Ascending aorta (tissue), 2 donors: ENCODE measurements at regions not wholly inside any gene's neighbourhood (a gene's known extent, or its start where the extent isn't known, plus 50 kb on each side); places are given as distances from the start of the nearest gene placed in this dataset.

Experiments used
- DNase-seq, 2 donors: peaks; one replicate each; pipeline ENCODE4 v3.0.0-alpha.2; 2019; ENCODE audit warnings: low spot score in 2 of 2
- H3K27ac ChIP-seq, 2 donors: fragments of 200-600 bp; sonication (generic); one replicate each; pipeline ENCODE4 v1.5.1; 2016 to 2017; ENCODE audit warnings: mild to moderate bottlenecking in 1 of 2
- H3K27me3 ChIP-seq: fragments of 200-600 bp; sonication (generic); one replicate; pipeline ENCODE4 v1.5.1; 2017
- H3K36me3 ChIP-seq, 2 donors: fragments of 200-600 bp; sonication (generic); one replicate each; pipeline ENCODE4 v1.5.1; 2016
- H3K4me1 ChIP-seq, 2 donors: fragments of 200-600 bp; sonication (generic); one replicate each; pipeline ENCODE4 v1.5.1; 2016 to 2017; ENCODE audit warnings: mild to moderate bottlenecking in 1 of 2
- H3K4me3 ChIP-seq, 2 donors: fragments of 200-600 bp; sonication (generic); one replicate each; pipeline ENCODE4 v1.5.1; 2016 to 2017; ENCODE audit warnings: mild to moderate bottlenecking in 1 of 2
- H3K9me3 ChIP-seq, 2 donors: fragments of 200-600 bp; sonication (generic); one replicate each; pipeline ENCODE4 v1.5.1; 2016
- intact Hi-C: fragments of 100-400 bp; cut with DNase I; formaldehyde crosslinking; loops from one replicate; pipeline ENCODE4 v1.15.1; 2023
- TF ChIP-seq, protein P1 (sequence below), 3 experiments: fragments of 200-600 bp in 2 of 3; fragments of 450-650 bp in 1 of 3; sonication (generic) in 2 of 3; IDR thresholded peaks; one replicate each; pipeline ENCODE4 v1.5.1; 2016 to 2019; ENCODE audit warnings: antibody characterized with exemption in 3 of 3, mild to moderate bottlenecking in 1 of 3, moderate library complexity in 1 of 3

DNA sequence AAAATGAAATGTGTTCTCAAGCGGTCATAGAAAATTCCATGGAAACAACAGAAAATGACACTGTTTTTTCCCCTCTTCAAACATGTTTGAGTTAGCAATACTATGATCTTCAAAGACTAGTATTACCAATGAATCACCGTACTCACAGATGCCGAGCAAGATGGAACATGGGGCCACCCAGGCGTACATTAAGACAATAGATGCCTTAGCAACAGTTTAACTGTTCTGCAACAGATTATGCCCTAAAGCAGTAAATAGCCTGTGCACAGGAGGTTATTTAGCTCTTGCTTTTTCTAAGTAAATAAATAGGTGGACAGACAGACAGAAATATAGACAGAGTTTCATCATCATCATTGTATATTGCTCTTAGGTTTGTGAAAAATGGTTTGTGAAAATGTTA, 284.0 kb upstream of the DEFB112 start:
- H3K36me3 ChIP-seq, result no peaks in the 10 kb centered on the region

DNA sequence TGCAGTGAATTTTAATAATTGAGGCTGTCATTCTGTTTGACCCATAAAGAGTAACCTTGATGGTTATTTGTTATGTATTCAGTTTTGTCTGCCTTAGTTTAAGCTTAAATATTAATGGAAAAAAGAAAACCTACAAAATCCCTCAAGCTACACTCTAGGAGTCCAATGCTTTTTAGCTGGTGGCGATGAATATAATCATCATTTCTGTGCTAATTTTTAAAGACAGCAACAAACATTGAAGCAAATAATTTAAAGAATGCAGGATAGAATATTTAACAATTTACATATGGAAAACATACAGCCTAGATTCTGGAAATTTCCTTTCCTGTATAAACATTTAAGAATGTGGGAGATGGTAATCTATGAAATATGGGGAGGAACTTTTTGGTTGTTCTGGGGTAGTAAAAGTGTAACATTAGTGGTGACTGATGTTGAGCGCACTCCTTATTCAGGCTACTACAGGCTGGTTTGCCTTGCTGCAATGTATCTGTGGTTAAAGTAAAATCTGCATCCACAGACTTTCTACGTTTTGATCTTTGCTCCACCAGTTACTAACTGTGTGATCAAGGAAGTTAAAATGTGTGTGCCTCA, 287.9 kb upstream of the DEFB112 start:
- intact Hi-C loops, result no loop called here
- Histone ChIP-seq H3K27ac (no peak overlapping the region), H3K27me3 (no peaks in the 10 kb centered on the region), H3K4me1 (no peaks in the 10 kb centered on the region), H3K9me3 (no peaks in the 10 kb centered on the region), H3K4me3 (no peak overlapping the region), H3K36me3 (no peaks in the 10 kb centered on the region)
- TF ChIP-seq, protein P1, sequence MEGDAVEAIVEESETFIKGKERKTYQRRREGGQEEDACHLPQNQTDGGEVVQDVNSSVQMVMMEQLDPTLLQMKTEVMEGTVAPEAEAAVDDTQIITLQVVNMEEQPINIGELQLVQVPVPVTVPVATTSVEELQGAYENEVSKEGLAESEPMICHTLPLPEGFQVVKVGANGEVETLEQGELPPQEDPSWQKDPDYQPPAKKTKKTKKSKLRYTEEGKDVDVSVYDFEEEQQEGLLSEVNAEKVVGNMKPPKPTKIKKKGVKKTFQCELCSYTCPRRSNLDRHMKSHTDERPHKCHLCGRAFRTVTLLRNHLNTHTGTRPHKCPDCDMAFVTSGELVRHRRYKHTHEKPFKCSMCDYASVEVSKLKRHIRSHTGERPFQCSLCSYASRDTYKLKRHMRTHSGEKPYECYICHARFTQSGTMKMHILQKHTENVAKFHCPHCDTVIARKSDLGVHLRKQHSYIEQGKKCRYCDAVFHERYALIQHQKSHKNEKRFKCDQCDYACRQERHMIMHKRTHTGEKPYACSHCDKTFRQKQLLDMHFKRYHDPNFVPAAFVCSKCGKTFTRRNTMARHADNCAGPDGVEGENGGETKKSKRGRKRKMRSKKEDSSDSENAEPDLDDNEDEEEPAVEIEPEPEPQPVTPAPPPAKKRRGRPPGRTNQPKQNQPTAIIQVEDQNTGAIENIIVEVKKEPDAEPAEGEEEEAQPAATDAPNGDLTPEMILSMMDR (IDR thresholded peaks at IDR 0.05), result no peak
- no peak for DNase-seq

More for the DNA sequence above, 284.0 kb upstream of the DEFB112 start:
- no peak for DNase-seq
- intact Hi-C loops, result no loop called here
- H3K27ac ChIP-seq, result no peak overlapping the region
- no peaks in the 10 kb centered on the region for H3K9me3 ChIP-seq
- TF ChIP-seq, protein P1 (IDR thresholded peaks at IDR 0.05), result no peak
- no peaks in the 10 kb centered on the region for H3K4me1 ChIP-seq
- H3K4me3 ChIP-seq, result no peak overlapping the region
- H3K27me3 ChIP-seq, result no peaks in the 10 kb centered on the region

DNA sequence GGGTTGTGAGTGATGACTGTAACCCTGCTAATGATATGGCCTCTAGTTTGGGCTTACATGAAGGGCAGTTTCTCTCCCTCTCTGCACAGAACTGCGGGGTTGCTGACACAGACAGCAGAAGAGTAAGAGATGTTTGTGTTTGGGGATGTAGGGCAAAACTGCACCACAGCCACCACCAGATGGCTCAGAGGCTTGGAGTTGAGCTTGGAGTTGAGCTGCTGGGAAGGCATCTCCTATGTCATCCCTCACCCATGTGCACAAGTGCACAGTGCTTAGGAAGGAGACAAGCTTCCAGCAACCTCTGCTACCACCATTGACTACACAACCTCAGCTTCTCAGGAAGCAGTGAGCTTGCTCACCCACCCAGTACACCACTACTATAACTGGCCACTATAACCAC, 303.9 kb upstream of the DEFB112 start:
- no peak for DNase-seq
- no peaks in the 10 kb centered on the region for H3K36me3 ChIP-seq

DNA sequence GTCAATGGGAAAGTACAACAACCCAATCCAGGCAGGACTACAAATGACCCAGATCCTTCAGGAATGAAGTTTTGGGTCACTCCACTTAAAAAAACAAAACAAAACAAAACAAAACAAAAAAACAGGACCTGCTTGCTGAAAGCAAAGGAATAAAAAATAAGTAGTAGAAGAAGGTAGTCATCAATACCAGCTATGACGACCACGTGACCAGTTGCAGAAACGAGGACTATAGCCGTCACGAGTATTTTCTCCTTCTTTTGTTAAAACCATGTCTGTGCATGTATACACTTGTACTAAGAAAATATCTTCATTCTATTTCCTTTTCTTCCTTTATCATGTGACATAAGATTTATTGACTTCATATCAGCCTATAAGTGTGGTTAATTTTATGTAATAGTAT, 308.4 kb upstream of the DEFB112 start:
- no peak for DNase-seq
- Histone ChIP-seq H3K4me3 (no peak overlapping the region), H3K4me1 (no peaks in the 10 kb centered on the region), H3K36me3 (no peaks in the 10 kb centered on the region), H3K9me3 (peaks cover 0 to 3% of the 10 kb centered on the region in 2 donors), H3K27ac (no peak overlapping the region), H3K27me3 (no peaks in the 10 kb centered on the region)
- intact Hi-C loops, result no loop called here
- TF ChIP-seq, protein P1 (IDR thresholded peaks at IDR 0.05), result no peak

More for the DNA sequence above, 303.9 kb upstream of the DEFB112 start:
- Histone ChIP-seq H3K4me3 (no peak overlapping the region), H3K4me1 (no peaks in the 10 kb centered on the region), H3K27me3 (no peaks in the 10 kb centered on the region), H3K9me3 (peaks cover 0 to 4% of the 10 kb centered on the region in 2 donors), H3K27ac (no peak overlapping the region)
- TF ChIP-seq, protein P1 (IDR thresholded peaks at IDR 0.05), result no peak
- intact Hi-C loops, result no loop called here

DNA sequence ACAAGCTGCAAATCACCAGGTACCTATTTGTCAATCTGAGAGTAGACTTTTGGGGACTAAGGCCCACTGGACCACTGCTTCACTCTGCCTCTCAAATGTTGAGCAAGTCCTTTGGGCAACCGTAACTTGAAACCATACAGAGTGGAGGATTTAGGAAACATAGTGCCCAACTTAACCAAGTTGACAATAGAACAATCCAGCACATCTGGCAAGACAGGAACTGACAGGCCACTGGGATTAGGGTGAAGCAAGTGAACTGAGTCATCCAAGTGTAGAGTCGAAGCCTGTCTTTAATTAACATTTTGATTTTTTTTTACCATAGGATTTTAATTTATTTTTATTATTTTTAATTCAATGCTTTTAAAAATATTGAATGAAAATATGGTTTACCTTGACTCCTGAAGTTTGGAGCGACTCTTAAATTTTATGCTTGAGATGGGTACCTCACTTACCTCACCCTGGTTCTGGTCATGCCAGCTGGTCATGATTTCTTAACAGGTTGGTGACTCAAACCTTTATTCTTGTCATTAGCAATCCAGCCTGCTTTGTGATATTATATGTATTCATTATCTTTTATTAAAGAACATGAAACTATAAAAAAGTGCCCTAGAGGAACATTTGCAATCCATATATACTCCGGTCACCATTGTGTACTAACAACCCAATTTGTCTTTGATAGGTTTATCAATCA, 312.1 kb upstream of the DEFB112 start:
- TF ChIP-seq, protein P1 (IDR thresholded peaks at IDR 0.05), result no peak
- no peaks in the 10 kb centered on the region for H3K9me3 ChIP-seq
- DNase-seq, result no peak
- no peaks in the 10 kb centered on the region for H3K4me1 ChIP-seq
- intact Hi-C loops, result no loop called here
- no peaks in the 10 kb centered on the region for H3K36me3 ChIP-seq
- H3K27ac ChIP-seq, result no peak overlapping the region
- no peaks in the 10 kb centered on the region for H3K27me3 ChIP-seq
- no peak overlapping the region for H3K4me3 ChIP-seq
